HL-60 (cell line): ENCODE measurements at regions not wholly inside any gene's neighbourhood (a gene's known extent, or its start where the extent isn't known, plus 50 kb on each side); places are given as distances from the start of the nearest gene placed in this dataset.

Source experiments
- CTCF ChIP-seq: IDR thresholded peaks from one replicate; pipeline ENCODE4 v1.5.1; 2011; ENCODE audit warnings: low read length, control low read depth, inconsistent platforms; ENCODE audit not compliant: insufficient read depth
- GABPA ChIP-seq: IDR thresholded peaks from 2 replicates; pipeline ENCODE4 v1.6.1; 2012; ENCODE audit warnings: low read depth
- POLR2AphosphoS5 ChIP-seq: IDR thresholded peaks from 2 replicates; pipeline ENCODE4 v1.6.1; 2012; ENCODE audit warnings: low read depth
- REST ChIP-seq: IDR thresholded peaks from 2 replicates; pipeline ENCODE4 v1.6.1; 2012; ENCODE audit warnings: low read depth; ENCODE audit not compliant: insufficient replicate concordance
- SPI1 ChIP-seq: IDR thresholded peaks from 2 replicates; pipeline ENCODE4 v1.6.1; 2012; ENCODE audit warnings: low read depth, mild to moderate bottlenecking, borderline replicate concordance

GRCh38 chr17:52451294-52451861 lies 292.9 kb upstream of the CA10 start:
- TF ChIP-seq CTCF (no peak), POLR2AphosphoS5 (no peak), REST (no peak), GABPA (no peak), SPI1 (no peak)
